HCT116 (cell line): ENCODE measurements at regions not wholly inside any gene's neighbourhood (a gene's known extent, or its start where the extent isn't known, plus 50 kb on each side); places are given as distances from the start of the nearest gene placed in this dataset.

Source experiments
- CEBPB ChIP-seq: IDR thresholded peaks from 2 replicates; pipeline ENCODE4 v1.6.1; 2012; ENCODE audit warnings: low read depth
- CTCF ChIP-seq, 3 experiments: fragments of 200-600 bp in 1 of 3; sonication (generic) in 1 of 3; IDR thresholded peaks in 2 of 3; conservative IDR thresholded peaks in 1 of 3; 2 replicates each; pipeline ENCODE4 v1.5.1; 2012 to 2017; ENCODE audit warnings: low read depth in 2 of 3, low read length in 2 of 3, antibody characterized with exemption in 1 of 3, borderline replicate concordance in 1 of 3, control low read depth in 1 of 3, mild to moderate bottlenecking in 1 of 3, mixed read lengths in 1 of 3, mixed run types in 1 of 3, moderate library complexity in 1 of 3; ENCODE audit not compliant: insufficient read depth in 1 of 3
- EZH2 ChIP-seq: fragments of 200-600 bp; sonication (generic); IDR thresholded peaks from 2 replicates; pipeline ENCODE4 v1.6.1; 2017; ENCODE audit warnings: antibody characterized with exemption, mixed run types
- EZH2phosphoT487 ChIP-seq: fragments of 200-600 bp; IDR thresholded peaks from 2 replicates; pipeline ENCODE4 v1.6.1; 2018; ENCODE audit warnings: antibody characterized with exemption, borderline replicate concordance
- JUND ChIP-seq: IDR thresholded peaks from 2 replicates; pipeline ENCODE4 v1.6.1; 2012
- POLR2A ChIP-seq: IDR thresholded peaks from 2 replicates; pipeline ENCODE4 v1.7.0; 2011; ENCODE audit warnings: borderline replicate concordance; ENCODE audit not compliant: insufficient read depth, insufficient read length; ENCODE audit errors: extremely low read depth
- POLR2AphosphoS5 ChIP-seq: IDR thresholded peaks from 2 replicates; pipeline ENCODE4 v1.6.1; 2011; ENCODE audit warnings: mild to moderate bottlenecking, low read depth, low read length, moderate library complexity
- RAD21 ChIP-seq: IDR thresholded peaks from 2 replicates; pipeline ENCODE4 v1.6.1; 2012; ENCODE audit warnings: low read depth, mild to moderate bottlenecking
- ZBTB33 ChIP-seq: IDR thresholded peaks from 2 replicates; pipeline ENCODE4 v1.6.1; 2011; ENCODE audit warnings: mild to moderate bottlenecking, low read length, moderate library complexity; ENCODE audit not compliant: insufficient replicate concordance; ENCODE audit errors: extremely low read depth

GRCh38 chr9:96135753-96136290 lies 166.2 kb downstream of the HSD17B3 start:
- TF ChIP-seq EZH2 (no peak), POLR2AphosphoS5 (no peak), CTCF (IDR thresholded peaks at IDR 0.05 in 2 of 3, conservative IDR thresholded peaks at IDR 0.05 in 1 of 3; ENCODE audit: borderline replicate concordance in 1 of 3, insufficient read depth in 1 of 3, low read depth in 2 of 3, low read length in 2 of 3) (no peak), EZH2phosphoT487 (no peak), CEBPB (no peak), JUND (no peak), POLR2A (no peak), ZBTB33 (no peak), RAD21 (no peak)
